ENCODE measurements at regions not wholly inside any gene's neighbourhood (a gene's known extent, or its start where the extent isn't known, plus 50 kb on each side); places are given as distances from the start of the nearest gene placed in this dataset.

DNA sequence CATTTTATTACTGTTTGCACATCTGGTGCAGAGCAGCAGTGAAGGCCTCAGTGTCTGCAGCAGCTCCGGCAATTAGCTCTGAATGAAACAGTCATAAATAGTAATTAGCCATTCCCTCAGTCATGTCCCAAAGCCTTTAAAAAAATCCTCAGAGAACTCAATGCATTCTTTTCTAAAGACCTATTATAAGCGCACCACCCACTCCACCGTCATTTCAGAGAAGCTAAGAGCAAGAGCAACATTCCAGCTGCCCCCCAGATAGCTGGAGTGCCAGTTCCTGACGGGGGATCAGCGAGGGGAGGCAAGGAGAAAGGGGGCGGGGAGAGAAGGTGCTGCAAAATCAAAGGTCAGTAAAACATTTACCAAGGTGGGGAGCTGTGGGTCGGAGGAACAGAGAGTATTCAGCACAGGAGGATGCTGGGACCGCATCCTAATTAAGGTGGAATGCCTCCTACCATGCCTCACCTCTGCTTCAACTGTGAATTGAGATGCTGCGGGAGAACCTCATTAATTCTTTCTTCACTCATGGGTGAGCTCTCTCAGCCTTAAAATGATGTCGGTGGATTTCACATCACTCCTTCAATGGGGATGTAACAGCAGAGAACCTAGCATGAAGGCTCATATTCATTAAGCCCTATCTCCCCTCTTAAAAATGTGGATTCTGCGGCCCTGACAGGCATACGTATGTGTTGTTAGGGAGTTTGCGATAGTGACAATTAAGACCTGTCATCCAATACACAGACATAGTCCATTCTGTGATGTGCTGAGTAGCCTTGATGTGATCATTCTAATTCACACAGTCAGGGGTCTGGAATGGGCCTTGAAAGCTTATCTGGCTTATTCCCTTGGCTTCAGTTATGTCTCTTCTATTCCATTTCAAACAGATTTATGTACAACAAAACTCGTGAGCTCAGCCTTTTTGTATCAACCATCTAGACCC, 469.5 kb upstream of the NRSN1 start:
- Histone ChIP-seq H3K9ac (ENCODE audit: low read length) (no peak overlapping the region), H2BK15ac (ENCODE audit: low read depth, poor library complexity, severe bottlenecking) (no peak overlapping the region), H2AFZ (ENCODE audit: low read depth, low read length) (no peak overlapping the region), H3K4ac (ENCODE audit: low read depth in 1 of 2, low read length in 2 of 2) (no peak overlapping the region), H3K4me2 (ENCODE audit: low read length, poor library complexity, severe bottlenecking) (no peak overlapping the region), H2BK120ac (ENCODE audit: low read depth, low read length) (no peak overlapping the region), H3K18ac (ENCODE audit: low read depth in 1 of 2, low read length in 2 of 2) (no peak overlapping the region), H2AK5ac (ENCODE audit: low read length, severe bottlenecking) (no peak overlapping the region), H3K4me1 (ENCODE audit: control insufficient read depth, insufficient read depth, low read depth, low read length) (no peaks in the 10 kb centered on the region), H3K14ac (ENCODE audit: low read length in 2 of 2) (no peak overlapping the region), H3K79me1 (replicated peaks; ENCODE audit: low read length, poor library complexity, severe bottlenecking) (no peaks in the 10 kb centered on the region), H3K27ac (ENCODE audit: low read length, poor library complexity, severe bottlenecking) (no peak overlapping the region), H4K8ac (ENCODE audit: low read length) (no peak overlapping the region), H3K36me3 (ENCODE audit: control insufficient read depth in 1 of 2, insufficient read depth in 2 of 2, low read depth in 1 of 2, low read length in 2 of 2) (no peaks in the 10 kb centered on the region), H2BK12ac (ENCODE audit: low read length in 2 of 2) (no peak overlapping the region), H4K91ac (ENCODE audit: low read length) (no peak overlapping the region), H2BK5ac (ENCODE audit: low read depth, low read length, poor library complexity, severe bottlenecking) (no peak overlapping the region), H3K27me3 (ENCODE audit: control insufficient read depth in 1 of 2, insufficient read depth in 1 of 2, low read length in 2 of 2) (no peaks in the 10 kb centered on the region), H3K4me3 (ENCODE audit: insufficient read depth in 1 of 2, low read depth in 1 of 2, low read length in 2 of 2) (no peak overlapping the region), H3K23ac (ENCODE audit: low read length in 2 of 2) (no peak overlapping the region), H3K9me3 (ENCODE audit: control insufficient read depth, low read length) (no peaks in the 10 kb centered on the region)
- 65% methylated on average over 12 of the region's 14 CpGs for WGBS
- DNase-seq, result no peak

DNA sequence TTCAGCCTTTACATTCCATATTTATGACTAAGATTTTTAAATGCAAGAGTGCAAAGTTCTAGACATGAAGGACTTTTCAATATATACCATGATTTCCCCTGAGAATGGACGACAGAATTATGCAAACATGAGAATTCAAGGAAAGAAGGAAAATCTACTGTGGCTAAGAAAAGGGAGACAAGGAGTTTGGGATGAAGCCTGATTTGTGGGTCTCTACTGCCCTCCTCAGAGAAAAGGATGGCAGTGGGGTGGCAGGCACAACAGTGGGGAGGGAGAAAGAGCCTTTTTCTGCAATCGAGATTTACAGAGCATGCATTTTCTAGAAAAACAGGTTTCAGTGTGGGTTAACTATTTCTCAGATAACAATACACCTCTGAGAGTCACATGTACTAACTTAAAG, 466.9 kb upstream of the NRSN1 start:
- H3K18ac ChIP-seq (ENCODE audit: low read depth in 1 of 2, low read length in 2 of 2), result no peak overlapping the region
- H4K8ac ChIP-seq (ENCODE audit: low read length), result no peak overlapping the region
- no peak overlapping the region for H2AFZ ChIP-seq (ENCODE audit: low read depth, low read length)
- DNase-seq, result peak; percentile 38
- no peaks in the 10 kb centered on the region for H3K36me3 ChIP-seq (ENCODE audit: control insufficient read depth in 1 of 2, insufficient read depth in 2 of 2, low read depth in 1 of 2, low read length in 2 of 2)
- no peak overlapping the region for H3K27ac ChIP-seq (ENCODE audit: low read length, poor library complexity, severe bottlenecking)
- H3K14ac ChIP-seq (ENCODE audit: low read length in 2 of 2), result no peak overlapping the region
- H3K9ac ChIP-seq (ENCODE audit: low read length), result no peak overlapping the region
- no peaks in the 10 kb centered on the region for H3K27me3 ChIP-seq (ENCODE audit: control insufficient read depth in 1 of 2, insufficient read depth in 1 of 2, low read length in 2 of 2)
- H3K79me1 ChIP-seq (replicated peaks; ENCODE audit: low read length, poor library complexity, severe bottlenecking), result no peaks in the 10 kb centered on the region
- no peak overlapping the region for H4K91ac ChIP-seq (ENCODE audit: low read length)
- H3K4me2 ChIP-seq (ENCODE audit: low read length, poor library complexity, severe bottlenecking), result no peak overlapping the region
- no peak overlapping the region for H2AK5ac ChIP-seq (ENCODE audit: low read length, severe bottlenecking)
- H3K9me3 ChIP-seq (ENCODE audit: control insufficient read depth, low read length), result peaks cover 4% of the 10 kb centered on the region
- 21% methylated on average over 1 of the region's 2 CpGs for WGBS
- no peak overlapping the region for H2BK120ac ChIP-seq (ENCODE audit: low read depth, low read length)
- no peak overlapping the region for H2BK5ac ChIP-seq (ENCODE audit: low read depth, low read length, poor library complexity, severe bottlenecking)
- no peak overlapping the region for H2BK12ac ChIP-seq (ENCODE audit: low read length in 2 of 2)
- no peak overlapping the region for H3K23ac ChIP-seq (ENCODE audit: low read length in 2 of 2)
- H3K4me3 ChIP-seq (ENCODE audit: insufficient read depth in 1 of 2, low read depth in 1 of 2, low read length in 2 of 2), result no peak overlapping the region
- no peak overlapping the region for H2BK15ac ChIP-seq (ENCODE audit: low read depth, poor library complexity, severe bottlenecking)
- no peak overlapping the region for H3K4ac ChIP-seq (ENCODE audit: low read depth in 1 of 2, low read length in 2 of 2)
- H3K4me1 ChIP-seq (ENCODE audit: control insufficient read depth, insufficient read depth, low read depth, low read length), result no peaks in the 10 kb centered on the region

DNA sequence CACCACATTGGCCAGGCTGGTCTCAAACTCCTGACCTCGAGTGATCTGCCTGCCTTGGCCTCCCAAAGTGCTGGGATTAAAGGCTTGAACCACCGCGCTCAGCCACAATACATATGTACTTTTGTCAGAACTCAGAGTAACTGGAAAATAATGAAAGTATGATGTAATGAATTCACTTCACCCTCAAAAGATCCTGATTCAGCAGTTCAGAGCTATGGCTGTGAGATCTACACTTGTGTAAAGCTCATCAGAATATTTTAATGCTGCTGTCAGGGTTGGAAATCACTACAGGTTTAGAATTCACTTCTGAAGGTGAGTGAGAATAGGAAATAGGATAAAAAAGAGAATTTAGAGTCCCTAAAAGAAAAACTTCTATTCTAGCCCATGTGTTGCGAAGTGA, 464.5 kb upstream of the NRSN1 start:
- Histone ChIP-seq H3K4me2 (ENCODE audit: low read length, poor library complexity, severe bottlenecking) (no peak overlapping the region), H3K36me3 (ENCODE audit: control insufficient read depth in 1 of 2, insufficient read depth in 2 of 2, low read depth in 1 of 2, low read length in 2 of 2) (no peaks in the 10 kb centered on the region), H3K79me1 (replicated peaks; ENCODE audit: low read length, poor library complexity, severe bottlenecking) (no peaks in the 10 kb centered on the region), H3K27me3 (ENCODE audit: control insufficient read depth in 1 of 2, insufficient read depth in 1 of 2, low read length in 2 of 2) (no peaks in the 10 kb centered on the region), H2BK5ac (ENCODE audit: low read depth, low read length, poor library complexity, severe bottlenecking) (no peak overlapping the region), H2AK5ac (ENCODE audit: low read length, severe bottlenecking) (no peak overlapping the region), H3K4me3 (ENCODE audit: insufficient read depth in 1 of 2, low read depth in 1 of 2, low read length in 2 of 2) (no peak overlapping the region), H3K23ac (ENCODE audit: low read length in 2 of 2) (no peak overlapping the region), H3K14ac (ENCODE audit: low read length in 2 of 2) (no peak overlapping the region), H4K8ac (ENCODE audit: low read length) (no peak overlapping the region), H3K9me3 (ENCODE audit: control insufficient read depth, low read length) (peaks cover 4% of the 10 kb centered on the region), H3K4me1 (ENCODE audit: control insufficient read depth, insufficient read depth, low read depth, low read length) (no peaks in the 10 kb centered on the region), H2AFZ (ENCODE audit: low read depth, low read length) (no peak overlapping the region), H3K4ac (ENCODE audit: low read depth in 1 of 2, low read length in 2 of 2) (no peak overlapping the region), H2BK15ac (ENCODE audit: low read depth, poor library complexity, severe bottlenecking) (no peak overlapping the region), H3K18ac (ENCODE audit: low read depth in 1 of 2, low read length in 2 of 2) (no peak overlapping the region), H3K27ac (ENCODE audit: low read length, poor library complexity, severe bottlenecking) (no peak overlapping the region), H4K91ac (ENCODE audit: low read length) (no peak overlapping the region), H2BK120ac (ENCODE audit: low read depth, low read length) (no peak overlapping the region), H2BK12ac (ENCODE audit: low read length in 2 of 2) (no peak overlapping the region), H3K9ac (ENCODE audit: low read length) (no peak overlapping the region)
- no peak for DNase-seq
- 72% methylated on average over 2 of the region's 4 CpGs for WGBS

DNA sequence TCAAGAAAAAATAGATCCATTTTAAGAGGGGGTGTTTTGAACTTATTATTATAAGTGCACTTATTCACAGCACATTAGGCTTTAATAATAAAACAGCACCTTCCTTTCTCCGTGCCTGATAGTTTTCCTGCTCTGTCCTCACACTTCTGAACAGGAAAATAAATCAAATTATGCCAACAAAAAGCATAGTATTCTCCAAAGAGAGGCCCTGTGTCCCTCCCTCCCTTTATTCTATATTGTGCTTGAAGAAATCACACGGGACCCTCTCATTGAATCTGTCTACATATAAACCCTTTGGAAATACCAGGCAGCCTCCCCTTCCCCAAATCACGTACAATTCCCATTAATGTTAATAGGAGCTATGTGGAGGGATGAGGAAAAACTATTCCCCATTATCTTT, 462.9 kb upstream of the NRSN1 start:
- Histone ChIP-seq H3K4me2 (ENCODE audit: low read length, poor library complexity, severe bottlenecking) (no peak overlapping the region), H2BK12ac (ENCODE audit: low read length in 2 of 2) (no peak overlapping the region), H4K91ac (ENCODE audit: low read length) (no peak overlapping the region), H3K14ac (ENCODE audit: low read length in 2 of 2) (no peak overlapping the region), H3K9me3 (ENCODE audit: control insufficient read depth, low read length) (peaks cover 9% of the 10 kb centered on the region), H3K27ac (ENCODE audit: low read length, poor library complexity, severe bottlenecking) (no peak overlapping the region), H2BK5ac (ENCODE audit: low read depth, low read length, poor library complexity, severe bottlenecking) (no peak overlapping the region), H3K4me3 (ENCODE audit: insufficient read depth in 1 of 2, low read depth in 1 of 2, low read length in 2 of 2) (no peak overlapping the region), H3K4ac (ENCODE audit: low read depth in 1 of 2, low read length in 2 of 2) (no peak overlapping the region), H2BK15ac (ENCODE audit: low read depth, poor library complexity, severe bottlenecking) (no peak overlapping the region), H3K79me1 (replicated peaks; ENCODE audit: low read length, poor library complexity, severe bottlenecking) (no peaks in the 10 kb centered on the region), H3K4me1 (ENCODE audit: control insufficient read depth, insufficient read depth, low read depth, low read length) (no peaks in the 10 kb centered on the region), H2AK5ac (ENCODE audit: low read length, severe bottlenecking) (no peak overlapping the region), H3K23ac (ENCODE audit: low read length in 2 of 2) (no peak overlapping the region), H3K18ac (ENCODE audit: low read depth in 1 of 2, low read length in 2 of 2) (no peak overlapping the region), H3K27me3 (ENCODE audit: control insufficient read depth in 1 of 2, insufficient read depth in 1 of 2, low read length in 2 of 2) (no peaks in the 10 kb centered on the region), H3K36me3 (ENCODE audit: control insufficient read depth in 1 of 2, insufficient read depth in 2 of 2, low read depth in 1 of 2, low read length in 2 of 2) (no peaks in the 10 kb centered on the region), H2BK120ac (ENCODE audit: low read depth, low read length) (no peak overlapping the region), H2AFZ (ENCODE audit: low read depth, low read length) (no peak overlapping the region), H3K9ac (ENCODE audit: low read length) (no peak overlapping the region), H4K8ac (ENCODE audit: low read length) (no peak overlapping the region)
- DNase-seq, result no peak
- WGBS, result 80% methylated on average over 2 of the region's 3 CpGs
